ENCODE measurements at regions not wholly inside any gene's neighbourhood (a gene's known extent, or its start where the extent isn't known, plus 50 kb on each side); places are given as distances from the start of the nearest gene placed in this dataset.

DNA sequence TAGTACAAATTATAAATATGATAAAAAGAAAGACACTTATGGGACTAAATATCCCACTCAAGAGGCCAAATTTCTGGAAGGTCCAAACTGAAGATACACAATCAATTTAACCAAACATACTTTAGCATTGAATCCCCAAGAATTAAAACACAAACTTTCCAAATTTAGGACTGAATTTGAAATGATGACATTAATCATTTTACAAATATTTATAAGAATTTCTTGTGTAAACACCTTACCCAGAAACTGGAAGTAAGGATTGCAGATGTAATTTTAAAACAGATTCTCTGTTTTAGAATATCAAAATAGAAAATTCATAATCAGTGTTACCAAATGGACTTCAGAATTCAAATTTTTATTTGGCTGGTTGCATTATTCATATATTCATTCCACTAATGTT lies 588.2 kb upstream of the KCND2 start:
- TF ChIP-seq, protein P1, sequence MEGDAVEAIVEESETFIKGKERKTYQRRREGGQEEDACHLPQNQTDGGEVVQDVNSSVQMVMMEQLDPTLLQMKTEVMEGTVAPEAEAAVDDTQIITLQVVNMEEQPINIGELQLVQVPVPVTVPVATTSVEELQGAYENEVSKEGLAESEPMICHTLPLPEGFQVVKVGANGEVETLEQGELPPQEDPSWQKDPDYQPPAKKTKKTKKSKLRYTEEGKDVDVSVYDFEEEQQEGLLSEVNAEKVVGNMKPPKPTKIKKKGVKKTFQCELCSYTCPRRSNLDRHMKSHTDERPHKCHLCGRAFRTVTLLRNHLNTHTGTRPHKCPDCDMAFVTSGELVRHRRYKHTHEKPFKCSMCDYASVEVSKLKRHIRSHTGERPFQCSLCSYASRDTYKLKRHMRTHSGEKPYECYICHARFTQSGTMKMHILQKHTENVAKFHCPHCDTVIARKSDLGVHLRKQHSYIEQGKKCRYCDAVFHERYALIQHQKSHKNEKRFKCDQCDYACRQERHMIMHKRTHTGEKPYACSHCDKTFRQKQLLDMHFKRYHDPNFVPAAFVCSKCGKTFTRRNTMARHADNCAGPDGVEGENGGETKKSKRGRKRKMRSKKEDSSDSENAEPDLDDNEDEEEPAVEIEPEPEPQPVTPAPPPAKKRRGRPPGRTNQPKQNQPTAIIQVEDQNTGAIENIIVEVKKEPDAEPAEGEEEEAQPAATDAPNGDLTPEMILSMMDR (IDR thresholded peaks at IDR 0.05; ENCODE audit: poor library complexity, severe bottlenecking), result no peak
- TF ChIP-seq EZH2 (IDR thresholded peaks at IDR 0.05; ENCODE audit: borderline replicate concordance, insufficient read depth, low read length, poor library complexity, severe bottlenecking) (no peak), RAD21 (conservative IDR thresholded peaks at IDR 0.05) (no peak), MXI1 (conservative IDR thresholded peaks at IDR 0.05; ENCODE audit: poor library complexity, severe bottlenecking) (no peak), POLR2AphosphoS5 (IDR thresholded peaks at IDR 0.05) (no peak)
- TF ChIP-seq, protein P2, sequence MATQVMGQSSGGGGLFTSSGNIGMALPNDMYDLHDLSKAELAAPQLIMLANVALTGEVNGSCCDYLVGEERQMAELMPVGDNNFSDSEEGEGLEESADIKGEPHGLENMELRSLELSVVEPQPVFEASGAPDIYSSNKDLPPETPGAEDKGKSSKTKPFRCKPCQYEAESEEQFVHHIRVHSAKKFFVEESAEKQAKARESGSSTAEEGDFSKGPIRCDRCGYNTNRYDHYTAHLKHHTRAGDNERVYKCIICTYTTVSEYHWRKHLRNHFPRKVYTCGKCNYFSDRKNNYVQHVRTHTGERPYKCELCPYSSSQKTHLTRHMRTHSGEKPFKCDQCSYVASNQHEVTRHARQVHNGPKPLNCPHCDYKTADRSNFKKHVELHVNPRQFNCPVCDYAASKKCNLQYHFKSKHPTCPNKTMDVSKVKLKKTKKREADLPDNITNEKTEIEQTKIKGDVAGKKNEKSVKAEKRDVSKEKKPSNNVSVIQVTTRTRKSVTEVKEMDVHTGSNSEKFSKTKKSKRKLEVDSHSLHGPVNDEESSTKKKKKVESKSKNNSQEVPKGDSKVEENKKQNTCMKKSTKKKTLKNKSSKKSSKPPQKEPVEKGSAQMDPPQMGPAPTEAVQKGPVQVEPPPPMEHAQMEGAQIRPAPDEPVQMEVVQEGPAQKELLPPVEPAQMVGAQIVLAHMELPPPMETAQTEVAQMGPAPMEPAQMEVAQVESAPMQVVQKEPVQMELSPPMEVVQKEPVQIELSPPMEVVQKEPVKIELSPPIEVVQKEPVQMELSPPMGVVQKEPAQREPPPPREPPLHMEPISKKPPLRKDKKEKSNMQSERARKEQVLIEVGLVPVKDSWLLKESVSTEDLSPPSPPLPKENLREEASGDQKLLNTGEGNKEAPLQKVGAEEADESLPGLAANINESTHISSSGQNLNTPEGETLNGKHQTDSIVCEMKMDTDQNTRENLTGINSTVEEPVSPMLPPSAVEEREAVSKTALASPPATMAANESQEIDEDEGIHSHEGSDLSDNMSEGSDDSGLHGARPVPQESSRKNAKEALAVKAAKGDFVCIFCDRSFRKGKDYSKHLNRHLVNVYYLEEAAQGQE (IDR thresholded peaks at IDR 0.05; ENCODE audit: borderline replicate concordance), result no peak

All from neural cell (in vitro differentiated cells).